Stimulated activated CD8-positive, alpha-beta memory T cell treated with anti-CD3 and anti-CD28 coated beads, Interleukin-12 subunit alpha, Interleukin-12 subunit beta, amount 100 ng/mL, for 1 hour (primary cell): ENCODE measurements at regions not wholly inside any gene's neighbourhood (a gene's known extent, or its start where the extent isn't known, plus 50 kb on each side); places are given as distances from the start of the nearest gene placed in this dataset.

Experiments used
- DNase-seq: peaks from one replicate; pipeline ENCODE4 v3.0.0-alpha.2; 2020; ENCODE audit warnings: low read depth

- DNase-seq = no peak
These were observed 457.9 kb downstream of the FGF9 start for GRCh38 chr13:22128441-22129408.

- DNase-seq = no peak
These were observed 459.4 kb downstream of the FGF9 start for GRCh38 chr13:22130254-22130653.

DNA sequence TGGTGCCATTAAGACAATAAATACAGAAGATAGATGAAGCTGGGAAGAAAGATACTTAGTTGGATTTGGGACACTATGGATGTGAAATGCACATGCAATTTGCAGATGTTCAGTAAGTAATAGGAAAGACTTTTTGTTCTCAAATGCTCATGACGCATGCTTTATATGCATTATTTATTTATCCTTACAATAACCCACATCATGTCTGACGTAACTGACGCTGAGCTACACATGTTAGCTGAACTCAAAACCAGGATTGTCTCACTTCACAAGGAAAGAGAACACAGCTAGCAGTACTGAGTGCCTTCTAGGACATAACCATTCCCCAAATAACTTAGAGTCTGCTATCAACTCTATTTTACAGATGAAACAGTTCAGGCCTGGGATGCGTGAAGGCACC, 463.4 kb downstream of the FGF9 start:
- no peak for DNase-seq

- no peak for DNase-seq
These were observed 464.6 kb downstream of the FGF9 start for GRCh38 chr13:22135446-22135845.

DNA sequence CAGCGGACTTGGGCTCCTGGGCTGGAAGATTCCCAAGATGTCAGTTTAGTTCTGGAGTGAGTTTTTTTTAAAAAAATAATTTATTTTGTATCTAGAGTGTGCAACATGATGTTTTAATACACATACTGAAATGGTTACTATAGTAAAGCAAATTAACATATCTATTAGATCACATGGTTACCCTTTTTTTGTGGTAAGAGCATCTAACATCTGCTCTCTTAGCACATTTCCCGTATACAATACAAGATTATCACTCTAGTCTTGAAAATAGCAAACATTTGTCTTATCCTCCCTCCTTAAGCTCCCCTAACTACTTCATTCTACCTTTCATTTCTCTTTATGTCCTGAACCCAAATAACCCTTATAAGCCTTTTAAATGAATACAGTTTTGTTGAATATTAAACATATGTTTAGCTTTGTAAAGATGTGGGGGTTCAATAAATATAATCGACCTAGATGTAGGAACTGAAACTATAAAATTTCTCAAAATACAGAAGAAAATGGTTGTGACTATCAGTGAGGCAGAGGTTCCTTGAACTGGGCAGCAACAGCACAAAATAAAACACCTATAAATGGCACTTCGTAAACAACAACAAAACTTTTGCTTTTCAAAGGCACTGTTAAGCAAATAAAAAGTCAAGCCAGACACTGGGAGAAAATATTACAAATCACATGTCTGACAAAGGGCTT, 466.6 kb downstream of the FGF9 start:
- no peak for DNase-seq

DNA sequence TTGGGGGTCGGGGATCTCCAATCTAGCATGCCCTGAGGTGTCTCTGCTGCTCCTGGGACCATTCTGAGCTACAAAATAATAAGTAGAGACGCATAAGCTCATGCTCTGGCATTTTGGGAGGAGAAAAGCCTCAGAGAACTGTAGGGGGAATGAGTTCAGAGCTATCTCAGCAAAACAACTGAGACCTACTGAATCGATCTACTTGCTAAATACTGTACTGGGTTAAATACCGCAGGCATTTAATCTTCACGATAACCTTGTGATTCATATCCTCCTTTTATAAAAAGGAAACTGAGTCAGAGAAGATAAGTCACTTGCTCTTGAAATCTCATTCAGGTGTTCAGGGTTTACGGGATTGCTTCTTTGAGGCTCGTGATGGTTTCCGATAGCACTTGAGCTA, 468.1 kb downstream of the FGF9 start:
- DNase-seq = no peak

DNA sequence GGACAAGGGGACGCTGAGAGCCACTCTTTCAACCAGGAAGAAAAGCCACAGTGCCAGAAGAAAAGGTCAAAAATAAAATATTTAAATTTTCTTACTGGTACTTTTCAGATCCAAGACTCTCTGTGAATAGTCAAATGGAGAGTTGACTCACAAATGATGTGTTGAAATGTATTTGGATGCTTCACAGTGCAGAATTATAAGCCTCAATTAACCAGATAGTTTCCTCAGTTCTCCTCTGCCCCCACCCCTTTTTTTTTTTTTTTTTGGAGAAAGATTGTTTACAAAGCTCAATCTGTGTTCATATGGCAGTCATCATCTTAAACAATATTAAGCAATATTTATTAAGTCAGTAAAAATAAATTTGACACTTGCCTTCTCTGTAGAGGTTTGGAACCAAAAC, 470.8 kb downstream of the FGF9 start:
- DNase-seq = no peak

- no peak for DNase-seq
These were observed 472.8 kb downstream of the FGF9 start for GRCh38 chr13:22143671-22144070.

DNA sequence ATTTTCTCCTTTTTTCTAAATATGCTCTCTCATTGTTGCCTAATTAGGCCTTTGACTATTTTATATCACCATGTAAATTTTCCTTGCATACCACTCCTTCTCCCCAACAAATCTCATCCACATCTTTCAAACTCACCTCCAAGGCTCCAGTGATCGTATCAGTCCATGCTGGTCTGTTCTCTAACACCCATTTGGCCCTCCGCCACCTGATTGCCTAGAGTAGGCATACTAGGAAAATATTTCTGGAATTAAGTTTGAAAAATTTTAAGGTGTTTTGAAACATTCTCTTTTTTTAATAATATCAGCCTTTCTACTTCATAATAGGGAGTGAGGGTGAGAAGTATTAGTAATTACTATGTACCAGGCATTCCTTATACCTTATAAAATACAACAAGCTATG, 473.9 kb downstream of the FGF9 start:
- DNase-seq = no peak

DNA sequence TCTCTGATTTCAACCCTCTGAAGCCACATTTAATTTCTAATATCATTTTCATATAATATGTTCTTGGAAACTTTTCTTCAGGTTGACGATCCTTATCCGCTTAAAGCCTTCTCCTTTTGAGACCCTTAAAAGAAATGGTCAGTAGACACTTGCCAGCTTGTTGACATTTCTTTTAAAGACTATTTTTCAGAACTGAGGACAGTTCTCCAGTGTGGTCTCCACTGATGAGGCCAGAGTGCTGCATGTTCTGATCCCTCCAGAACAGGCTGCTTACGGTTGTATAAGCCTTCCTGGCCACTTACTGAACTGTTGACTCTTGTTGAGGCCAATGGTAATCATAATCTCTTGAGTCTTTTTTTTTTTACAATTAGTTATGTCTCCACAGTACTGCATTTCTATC, 477.3 kb downstream of the FGF9 start:
- DNase-seq = no peak

- DNase-seq = no peak
These were observed 481.9 kb downstream of the FGF9 start for GRCh38 chr13:22152751-22153150.

- no peak for DNase-seq
These were observed 483.2 kb downstream of the FGF9 start for GRCh38 chr13:22154041-22154440.

DNA sequence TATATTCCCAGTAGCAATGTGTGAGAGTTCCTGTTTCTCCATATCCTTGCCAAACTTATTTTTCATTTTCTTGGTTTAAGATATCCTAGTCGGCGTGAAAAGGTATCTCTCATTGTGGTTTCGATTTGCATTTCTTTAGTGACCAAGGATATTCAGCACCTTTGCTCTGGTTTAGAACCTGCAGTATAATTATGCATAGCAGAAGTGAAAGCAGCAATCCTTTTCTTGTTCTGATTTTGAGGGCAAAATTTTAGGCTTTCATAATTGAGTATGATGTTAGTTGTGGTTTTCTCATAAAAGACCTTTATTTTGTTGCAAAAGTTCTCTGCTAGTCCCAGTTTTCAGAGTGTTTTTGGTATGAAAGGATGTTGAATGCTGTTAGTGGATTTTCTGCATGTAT, 491.0 kb downstream of the FGF9 start:
- DNase-seq = no peak

- DNase-seq = no peak
These were observed 492.0 kb downstream of the FGF9 start for GRCh38 chr13:22162889-22163288.

DNA sequence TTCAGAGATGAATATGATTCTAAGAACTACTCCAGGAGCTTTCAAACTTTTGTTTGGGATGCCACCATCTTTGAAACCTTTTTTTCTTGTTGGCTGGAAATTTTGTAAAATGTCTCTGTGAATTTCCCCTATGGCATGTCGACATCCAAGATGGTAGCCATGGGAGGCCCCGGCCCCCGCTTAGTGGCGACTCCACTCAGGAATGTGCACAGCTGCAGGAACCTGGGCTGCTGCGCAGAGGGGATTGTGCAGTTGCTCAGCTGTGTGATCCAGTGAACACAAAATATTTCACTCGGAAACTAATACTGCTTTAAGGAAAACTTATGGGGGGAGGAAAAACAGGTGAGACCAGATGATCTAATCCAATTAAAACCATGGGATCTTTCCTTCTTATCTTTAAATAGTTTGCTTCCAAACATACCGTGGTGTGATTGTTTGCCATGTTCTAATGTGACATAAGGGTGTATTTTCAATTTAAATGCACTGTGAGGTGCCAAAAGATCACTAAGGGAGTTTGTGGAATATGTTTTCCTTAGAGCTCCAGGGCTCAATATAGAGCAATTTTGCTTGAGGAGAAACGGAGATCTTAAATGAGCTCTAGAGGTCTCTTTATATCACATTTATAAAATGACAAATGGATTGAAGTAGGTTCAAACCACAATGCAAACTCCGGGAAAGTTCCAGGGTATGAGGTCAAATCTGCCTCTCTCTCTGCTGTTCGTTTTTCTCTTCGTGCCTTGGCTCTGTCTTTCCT, 497.7 kb downstream of the FGF9 start:
- DNase-seq = no peak

DNA sequence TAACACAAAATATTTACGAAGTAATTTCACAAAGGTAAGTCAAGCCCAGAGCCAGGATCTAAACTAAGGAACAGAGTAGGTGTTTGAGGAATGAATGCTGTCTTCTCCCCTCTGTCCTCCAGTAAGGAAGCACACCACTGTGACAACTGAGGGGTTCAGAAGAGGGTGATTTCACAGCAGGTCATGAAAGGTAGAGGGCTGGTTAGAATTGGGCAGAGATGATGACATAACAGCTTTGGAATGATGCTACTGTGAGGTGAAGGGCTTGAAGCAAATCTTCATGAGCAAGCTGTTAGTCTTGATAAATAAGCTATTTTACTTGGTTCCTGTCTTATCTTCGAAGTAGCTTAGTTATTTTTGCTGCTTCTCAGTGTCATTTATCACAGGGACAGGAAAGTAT, 498.6 kb downstream of the FGF9 start:
- DNase-seq = no peak

- DNase-seq = no peak
These were observed 502.7 kb downstream of the FGF9 start for GRCh38 chr13:22173610-22174009.

DNA sequence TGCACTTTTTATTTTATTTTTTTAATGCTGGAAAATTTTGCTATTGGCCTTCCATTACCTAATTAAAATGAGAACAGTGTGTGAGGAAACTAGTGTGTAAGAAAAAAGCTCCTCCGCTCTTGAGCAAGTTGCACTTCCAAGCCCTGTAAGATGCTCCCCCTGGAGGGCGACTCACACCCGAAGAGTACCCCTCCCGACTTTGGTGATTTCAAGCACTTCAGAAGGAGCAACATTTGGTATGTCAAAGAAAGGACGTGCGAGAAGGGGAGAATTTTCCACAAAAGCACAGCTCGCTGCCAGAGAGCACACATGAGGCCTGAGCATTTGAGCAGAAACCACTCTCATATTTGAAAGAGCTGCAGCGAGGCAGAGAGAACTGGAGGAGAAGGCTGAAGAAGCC, 504.4 kb downstream of the FGF9 start:
- no peak for DNase-seq

DNA sequence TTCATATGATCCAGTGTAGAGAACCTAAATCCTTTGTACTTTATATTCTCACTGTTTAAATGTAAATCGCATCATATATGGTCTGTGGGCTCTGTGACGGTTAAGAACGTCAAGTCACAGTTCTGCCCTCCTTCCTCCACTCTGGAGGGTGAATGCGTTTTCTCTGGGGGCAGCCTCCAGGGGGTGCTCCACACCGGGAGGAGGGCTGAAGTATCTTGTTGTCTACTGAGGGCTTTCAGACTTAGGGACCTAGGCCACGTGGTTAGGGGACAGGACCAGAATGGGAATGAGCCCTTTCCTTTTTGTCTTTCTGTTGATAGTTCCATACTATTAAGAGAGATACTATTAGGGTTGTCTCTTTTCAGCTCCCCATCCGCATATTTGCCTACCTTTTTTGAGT, 504.9 kb downstream of the FGF9 start:
- no peak for DNase-seq

DNA sequence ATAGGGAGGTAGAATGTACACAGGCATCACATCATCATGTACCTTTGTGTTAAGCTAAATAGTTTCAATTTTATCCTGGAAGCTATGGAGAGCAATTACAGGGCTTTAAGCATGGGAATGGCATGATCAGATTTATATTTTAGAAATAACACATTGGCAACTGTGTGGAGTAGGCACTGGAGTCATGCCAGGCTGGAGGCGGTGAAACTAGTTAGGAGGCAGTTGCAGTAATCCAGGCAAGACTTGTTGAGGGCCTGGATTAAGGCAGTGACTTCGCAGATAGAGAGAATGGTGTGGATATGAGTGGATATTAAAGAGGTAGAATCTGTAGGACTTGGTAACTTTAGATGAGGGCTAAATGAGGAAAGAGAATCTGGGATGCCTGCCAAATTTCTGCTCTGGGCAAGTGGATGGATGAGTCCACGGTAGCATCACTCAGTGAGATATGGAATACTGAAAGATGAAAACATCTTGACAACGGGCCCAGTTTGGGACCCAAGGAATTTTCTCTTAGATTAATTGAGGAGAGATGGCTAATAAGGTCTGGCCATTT, 506.2 kb downstream of the FGF9 start:
- no peak for DNase-seq

DNA sequence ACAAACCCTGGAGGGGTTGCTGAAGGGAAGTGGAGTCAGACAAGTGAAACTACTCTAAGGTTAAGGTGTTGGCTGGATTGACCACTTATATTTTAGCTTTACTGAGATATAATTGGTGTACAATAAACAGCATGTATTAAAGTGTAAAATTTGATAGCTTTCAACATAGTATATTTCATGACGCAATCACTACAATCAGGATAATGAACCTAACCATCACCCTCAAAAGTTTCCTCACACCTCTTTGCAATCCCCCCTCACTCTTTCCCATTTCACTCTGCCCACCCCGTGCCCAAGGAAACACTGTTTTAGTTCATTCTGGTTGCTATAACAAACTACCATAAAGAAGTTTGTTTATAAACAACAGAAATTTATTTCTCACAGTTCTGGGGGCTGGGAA, 508.0 kb downstream of the FGF9 start:
- DNase-seq = no peak

GRCh38 chr13:22187329-22187728, 516.5 kb downstream of the FGF9 start:
- no peak for DNase-seq
